ENCODE measurements at regions not wholly inside any gene's neighbourhood (a gene's known extent, or its start where the extent isn't known, plus 50 kb on each side); places are given as distances from the start of the nearest gene placed in this dataset.

DNA sequence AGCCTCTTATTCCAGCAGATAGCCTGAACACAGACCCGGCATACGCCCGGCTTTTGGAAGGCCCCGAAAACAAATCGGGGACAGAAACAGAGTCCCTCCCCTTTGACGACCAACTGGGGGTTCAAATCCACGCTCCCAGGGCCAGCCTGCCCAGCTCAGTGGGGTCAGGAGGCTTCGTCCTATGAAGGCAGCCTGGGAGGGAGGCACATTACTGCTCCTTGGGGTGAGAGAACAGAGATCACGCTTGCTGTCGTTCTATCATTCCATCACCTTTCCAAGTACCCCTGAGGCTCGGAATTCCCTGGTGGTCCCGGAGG is 208.8 kb upstream of the SALL3 start:
- no peak for DNase-seq (ENCODE audit: low read depth)
- TF ChIP-seq, protein P1, sequence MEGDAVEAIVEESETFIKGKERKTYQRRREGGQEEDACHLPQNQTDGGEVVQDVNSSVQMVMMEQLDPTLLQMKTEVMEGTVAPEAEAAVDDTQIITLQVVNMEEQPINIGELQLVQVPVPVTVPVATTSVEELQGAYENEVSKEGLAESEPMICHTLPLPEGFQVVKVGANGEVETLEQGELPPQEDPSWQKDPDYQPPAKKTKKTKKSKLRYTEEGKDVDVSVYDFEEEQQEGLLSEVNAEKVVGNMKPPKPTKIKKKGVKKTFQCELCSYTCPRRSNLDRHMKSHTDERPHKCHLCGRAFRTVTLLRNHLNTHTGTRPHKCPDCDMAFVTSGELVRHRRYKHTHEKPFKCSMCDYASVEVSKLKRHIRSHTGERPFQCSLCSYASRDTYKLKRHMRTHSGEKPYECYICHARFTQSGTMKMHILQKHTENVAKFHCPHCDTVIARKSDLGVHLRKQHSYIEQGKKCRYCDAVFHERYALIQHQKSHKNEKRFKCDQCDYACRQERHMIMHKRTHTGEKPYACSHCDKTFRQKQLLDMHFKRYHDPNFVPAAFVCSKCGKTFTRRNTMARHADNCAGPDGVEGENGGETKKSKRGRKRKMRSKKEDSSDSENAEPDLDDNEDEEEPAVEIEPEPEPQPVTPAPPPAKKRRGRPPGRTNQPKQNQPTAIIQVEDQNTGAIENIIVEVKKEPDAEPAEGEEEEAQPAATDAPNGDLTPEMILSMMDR (IDR thresholded peaks at IDR 0.05; ENCODE audit: low read depth, low read length, missing control alignments) = no peak
- no peak overlapping the region for H3K4me3 ChIP-seq (ENCODE audit: low read depth, low read length)
- in situ Hi-C loops (cut with HindIII; ENCODE audit: low sequenced_read_pairs) = no loop called here

DNA sequence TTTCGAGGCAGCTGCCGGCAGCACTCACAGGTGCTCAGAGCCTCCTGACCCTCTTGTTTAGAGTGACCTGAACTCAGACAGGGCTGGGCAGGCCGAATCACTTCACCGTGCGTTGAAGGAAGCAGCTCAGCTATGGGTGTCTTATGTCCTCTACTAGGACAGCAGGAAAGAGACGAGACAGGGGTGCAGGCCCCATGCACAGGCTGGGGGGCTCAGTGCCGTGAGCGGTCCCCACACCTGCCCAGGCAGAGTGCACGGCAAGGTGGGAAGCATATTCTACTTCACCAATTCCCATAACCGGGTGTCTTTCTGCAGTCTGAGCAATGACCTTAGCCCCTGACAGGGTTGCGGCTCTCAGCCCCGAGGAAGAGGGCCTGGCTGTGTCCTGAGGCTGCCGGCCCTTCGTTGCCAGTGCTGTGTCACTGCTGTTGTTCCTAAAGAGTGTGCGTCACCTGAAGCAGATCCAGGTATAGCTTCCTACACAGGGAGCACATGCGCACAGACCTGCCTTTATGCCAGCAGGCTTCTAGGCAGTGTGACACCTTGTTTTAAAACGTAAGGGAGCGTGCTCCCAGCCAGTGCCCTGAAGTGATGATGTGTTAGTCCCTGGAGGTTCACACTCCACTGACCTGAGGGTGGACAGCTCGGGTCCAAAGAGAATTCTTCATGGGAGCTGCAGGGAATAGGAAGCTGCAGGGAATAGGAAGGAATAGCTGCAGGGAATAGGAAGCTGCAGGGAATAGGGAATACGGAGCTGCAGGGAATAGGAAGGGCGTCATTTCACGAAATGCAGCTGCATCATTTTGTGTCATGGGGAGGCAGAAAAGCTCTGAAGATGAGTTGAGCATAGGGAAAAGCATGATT is 207.9 kb upstream of the SALL3 start:
- no peak overlapping the region for H3K4me3 ChIP-seq (ENCODE audit: low read depth, low read length)
- in situ Hi-C loops (cut with HindIII; ENCODE audit: low sequenced_read_pairs) = no loop called here
- no peak for DNase-seq (ENCODE audit: low read depth)
- TF ChIP-seq, protein P1 (IDR thresholded peaks at IDR 0.05; ENCODE audit: low read depth, low read length, missing control alignments) = no peak

DNA sequence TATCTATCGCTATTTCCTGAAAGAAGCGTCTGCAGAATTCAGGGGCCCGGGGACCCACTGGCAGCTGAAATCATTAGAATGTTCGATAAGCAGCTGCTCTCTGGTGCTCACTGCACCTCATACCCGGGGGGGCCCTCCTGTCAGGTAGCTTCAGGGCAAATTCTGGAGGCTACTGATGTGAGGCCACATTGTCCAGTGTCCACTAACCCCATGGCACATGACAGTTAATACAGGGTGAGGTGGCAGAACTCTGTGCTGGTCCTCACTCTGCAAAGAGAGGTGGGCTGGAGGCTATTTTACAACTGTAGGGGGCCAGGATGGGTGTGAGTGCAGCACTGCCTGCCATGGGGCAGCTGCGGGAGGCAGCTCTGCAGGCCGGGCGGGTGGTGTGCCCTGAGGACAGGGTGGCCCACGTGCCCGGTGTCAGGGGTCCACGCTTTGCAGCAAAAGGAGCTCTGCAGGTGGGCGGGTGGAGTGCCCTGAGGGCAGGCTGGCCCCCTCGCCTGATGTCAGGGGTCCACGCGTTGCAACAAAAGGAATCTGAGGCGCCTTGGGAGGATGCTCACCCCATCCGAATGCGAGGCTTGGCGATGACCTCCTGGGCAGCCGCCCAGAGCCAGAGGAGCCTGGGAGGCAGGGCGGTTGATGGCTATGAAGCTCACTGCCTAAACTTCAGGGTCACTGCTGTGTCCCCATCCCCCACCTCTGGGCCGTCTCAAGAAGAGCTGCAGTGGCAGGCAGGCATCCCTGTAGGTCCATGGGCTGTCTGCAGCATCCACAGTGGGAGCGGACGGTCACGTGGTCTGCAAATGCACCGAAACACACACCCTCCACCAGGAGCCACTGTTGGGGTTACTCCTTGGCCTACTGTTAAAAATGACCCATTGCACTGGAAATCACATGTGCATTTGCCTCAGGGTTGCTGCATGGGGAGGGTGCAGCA is 207.0 kb upstream of the SALL3 start:
- H3K4me3 ChIP-seq (ENCODE audit: low read depth, low read length) = no peak overlapping the region
- no peak for DNase-seq (ENCODE audit: low read depth)
- TF ChIP-seq, protein P1 (IDR thresholded peaks at IDR 0.05; ENCODE audit: low read depth, low read length, missing control alignments) = no peak
- in situ Hi-C loops (cut with HindIII; ENCODE audit: low sequenced_read_pairs) = no loop called here

DNA sequence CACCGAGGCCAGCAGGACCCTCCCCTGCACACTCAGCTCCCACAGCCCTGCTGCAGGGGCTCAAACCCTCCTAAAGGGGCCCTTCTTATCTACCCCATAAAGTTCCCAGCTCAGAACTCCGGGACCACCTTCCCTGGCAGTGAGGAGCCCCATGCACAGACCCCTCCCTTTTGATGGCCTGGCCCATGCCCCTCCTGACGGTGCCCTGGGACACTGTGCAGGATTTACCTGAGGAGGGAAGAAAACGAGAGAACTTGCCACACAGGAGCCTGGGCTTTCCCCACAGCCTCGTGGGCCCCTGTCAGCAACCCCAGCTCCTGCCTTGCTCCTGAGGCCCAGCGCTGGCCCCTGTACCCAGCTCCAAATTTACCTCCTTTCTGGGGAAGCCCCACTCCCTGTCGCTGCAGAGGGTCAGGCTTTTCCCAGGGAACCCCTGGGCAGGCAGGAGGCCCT is 206.3 kb upstream of the SALL3 start:
- TF ChIP-seq, protein P1 (IDR thresholded peaks at IDR 0.05; ENCODE audit: low read depth, low read length, missing control alignments) = no peak
- DNase-seq (ENCODE audit: low read depth) = no peak
- H3K4me3 ChIP-seq (ENCODE audit: low read depth, low read length) = no peak overlapping the region
- in situ Hi-C loops (cut with HindIII; ENCODE audit: low sequenced_read_pairs) = no loop called here

DNA sequence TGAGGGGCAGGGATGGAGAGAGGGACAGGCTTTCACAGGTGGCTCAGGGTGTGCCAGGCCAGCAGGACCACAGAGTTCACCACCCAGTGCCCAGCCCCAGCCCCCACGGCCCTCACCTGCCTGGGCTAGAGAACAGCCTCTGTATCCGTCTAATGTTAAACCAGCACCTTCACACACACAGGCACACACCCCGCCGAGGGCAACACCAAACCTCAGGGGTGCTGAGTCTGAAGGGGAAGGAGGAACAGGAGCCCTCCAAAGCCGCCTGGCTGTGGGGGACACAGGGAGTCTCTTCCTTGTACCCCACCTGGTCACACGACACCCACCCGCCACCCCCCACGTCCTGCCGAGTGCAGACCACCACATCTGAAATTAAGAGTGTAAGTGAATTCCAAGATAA is 205.8 kb upstream of the SALL3 start:
- TF ChIP-seq, protein P1 (IDR thresholded peaks at IDR 0.05; ENCODE audit: low read depth, low read length, missing control alignments) = no peak
- in situ Hi-C loops (cut with HindIII; ENCODE audit: low sequenced_read_pairs) = no loop called here
- no peak overlapping the region for H3K4me3 ChIP-seq (ENCODE audit: low read depth, low read length)
- no peak for DNase-seq (ENCODE audit: low read depth)

DNA sequence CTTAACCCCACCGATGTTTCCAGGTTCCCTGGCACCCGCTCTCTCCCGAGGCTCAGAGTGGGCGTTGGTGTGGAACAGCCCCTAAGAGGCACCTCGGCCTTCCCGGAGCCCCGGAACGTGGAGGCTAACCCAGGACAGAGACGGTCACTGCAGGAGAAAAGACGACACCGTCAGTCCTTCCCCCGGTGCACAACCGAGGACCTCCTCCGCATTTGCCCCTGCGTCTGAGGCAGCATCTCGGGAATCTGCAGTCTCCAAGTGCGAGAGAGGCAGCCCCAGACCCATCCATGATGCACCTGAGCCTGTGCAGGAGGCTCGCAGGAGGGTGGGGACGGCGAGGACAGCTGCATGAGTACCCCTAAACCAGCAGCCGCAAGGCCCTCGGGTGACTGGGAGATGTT is 204.9 kb upstream of the SALL3 start:
- DNase-seq (ENCODE audit: low read depth) = no peak
- in situ Hi-C loops (cut with HindIII; ENCODE audit: low sequenced_read_pairs) = no loop called here
- TF ChIP-seq, protein P1 (IDR thresholded peaks at IDR 0.05; ENCODE audit: low read depth, low read length, missing control alignments) = no peak
- no peak overlapping the region for H3K4me3 ChIP-seq (ENCODE audit: low read depth, low read length)

All from astrocyte of the cerebellum (primary cell).